RPMI8226 (cell line): ENCODE measurements at regions not wholly inside any gene's neighbourhood (a gene's known extent, or its start where the extent isn't known, plus 50 kb on each side); places are given as distances from the start of the nearest gene placed in this dataset.

Source experiments
- DNase-seq: peaks from one replicate; pipeline ENCODE4 v3.0.0-alpha.2; 2015

GRCh38 chr1:184919892-184920291 lies 54.4 kb downstream of the NIBAN1 start:
- DNase-seq: no peak

GRCh38 chr1:184915463-184916090 lies 58.7 kb downstream of the NIBAN1 start:
- DNase-seq: no peak

- no peak for DNase-seq
Measured at GRCh38 chr1:184914149-184914548, 60.2 kb downstream of the NIBAN1 start.

- DNase-seq: no peak
Measured at GRCh38 chr1:184912392-184912791, 61.9 kb downstream of the NIBAN1 start.

- DNase-seq: no peak
Measured at GRCh38 chr1:184911830-184912229, 62.5 kb downstream of the NIBAN1 start.

- DNase-seq: no peak
Measured at GRCh38 chr1:184911103-184911745, 63.1 kb downstream of the NIBAN1 start.

- no peak for DNase-seq
Measured at GRCh38 chr1:184910691-184911091, 63.6 kb downstream of the NIBAN1 start.

GRCh38 chr1:184910005-184910404 lies 64.3 kb downstream of the NIBAN1 start:
- DNase-seq: no peak

GRCh38 chr1:184909019-184909418 lies 65.3 kb downstream of the NIBAN1 start:
- DNase-seq: no peak

GRCh38 chr1:184908506-184908905 lies 65.8 kb downstream of the NIBAN1 start:
- DNase-seq: no peak

GRCh38 chr1:184907500-184907899 lies 66.8 kb downstream of the NIBAN1 start:
- DNase-seq: no peak

- no peak for DNase-seq
Measured at GRCh38 chr1:184906761-184907160, 67.5 kb downstream of the NIBAN1 start.

- DNase-seq: peak; percentile 37
Measured at GRCh38 chr1:184905601-184906322, 68.5 kb downstream of the NIBAN1 start.

GRCh38 chr1:184903111-184903692 lies 71.1 kb downstream of the NIBAN1 start:
- DNase-seq: no peak

- DNase-seq: no peak
Measured at GRCh38 chr1:184900507-184900906, 73.8 kb downstream of the NIBAN1 start.

GRCh38 chr1:184896000-184896399 lies 78.3 kb downstream of the NIBAN1 start:
- no peak for DNase-seq

GRCh38 chr1:184895086-184895485 lies 79.2 kb downstream of the NIBAN1 start:
- DNase-seq: no peak

- no peak for DNase-seq
Measured at GRCh38 chr1:184893695-184894094, 80.6 kb downstream of the NIBAN1 start.

GRCh38 chr1:184892116-184892515 lies 82.2 kb downstream of the NIBAN1 start:
- DNase-seq: no peak

- DNase-seq: no peak
Measured at GRCh38 chr1:184891440-184891839, 82.9 kb downstream of the NIBAN1 start.

GRCh38 chr1:184890539-184890973 lies 83.8 kb downstream of the NIBAN1 start:
- no peak for DNase-seq

- no peak for DNase-seq
Measured at GRCh38 chr1:184889902-184890301, 84.4 kb downstream of the NIBAN1 start.

GRCh38 chr1:184889166-184889565 lies 85.1 kb downstream of the NIBAN1 start:
- no peak for DNase-seq

- no peak for DNase-seq
Measured at GRCh38 chr1:184888505-184888904, 85.8 kb downstream of the NIBAN1 start.
